H1 (cell line): ENCODE measurements at regions not wholly inside any gene's neighbourhood (a gene's known extent, or its start where the extent isn't known, plus 50 kb on each side); places are given as distances from the start of the nearest gene placed in this dataset.
A peak's percentile ranks its signal among the peaks of the same experiment; 100 is the strongest.

Experiments
- CTCF ChIA-PET: fragments of 300-600 bp; sonication (Branson Sonifier 250); formaldehyde crosslinking; loops from one replicate; lab custom pipeline; 2021; ENCODE audit not compliant: partially characterized antibody; lab: Charles Lee
- POLR2A ChIA-PET: fragments of 300-600 bp; sonication (Branson Sonifier 250); formaldehyde crosslinking; loops from one replicate; lab custom pipeline; 2021; ENCODE audit warnings: inconsistent platforms; ENCODE audit not compliant: partially characterized antibody; lab: Charles Lee
- DNase-seq, 2 experiments: peaks; one replicate each; pipeline versions ENCODE4 v3.0.0 to v3.0.0-alpha.2; 2010 to 2022; ENCODE audit warnings: low spot score in 2 of 2, low read depth in 1 of 2, mixed read lengths in 1 of 2
- FAIRE-seq: peaks from 2 replicates; lab custom pipeline; 2011; peaks lifted over from hg19 to GRCh38; lab: Jason Lieb, UNC
- H2AFZ ChIP-seq: 2 replicates; pipeline ENCODE4 v1.8.1; 2012; ENCODE audit warnings: low read length, inconsistent platforms
- H2AK5ac ChIP-seq: 2 replicates; pipeline ENCODE4 v1.6.1; 2013; ENCODE audit warnings: low read depth, low read length
- H2BK120ac ChIP-seq: replicated peaks from 2 replicates; pipeline ENCODE3; 2013; ENCODE audit warnings: low read depth, low read length, inconsistent platforms
- H2BK12ac ChIP-seq: 2 replicates; pipeline ENCODE4 v1.6.1; 2013; ENCODE audit warnings: low read depth, low read length
- H2BK15ac ChIP-seq: 2 replicates; pipeline ENCODE4 v1.6.1; 2013; ENCODE audit warnings: low read length
- H2BK20ac ChIP-seq: 2 replicates; pipeline ENCODE4 v1.6.1; 2013; ENCODE audit warnings: low read length
- H2BK5ac ChIP-seq: 2 replicates; pipeline ENCODE4 v1.6.1; 2013; ENCODE audit warnings: low read depth, low read length
- H3K14ac ChIP-seq: 2 replicates; pipeline ENCODE4 v1.6.1; 2013; ENCODE audit warnings: inconsistent platforms; ENCODE audit not compliant: insufficient read length
- H3K18ac ChIP-seq: 2 replicates; pipeline ENCODE4 v1.6.1; 2013; ENCODE audit warnings: low read length; ENCODE audit errors: extremely low read depth
- H3K23ac ChIP-seq: 2 replicates; pipeline ENCODE4 v1.6.1; 2013; ENCODE audit warnings: inconsistent platforms; ENCODE audit not compliant: insufficient read length
- H3K23me2 ChIP-seq: 2 replicates; pipeline ENCODE4 v1.6.1; 2013; ENCODE audit warnings: low read depth, low read length
- H3K27ac ChIP-seq: 2 replicates; pipeline ENCODE4 v1.6.1; 2011; ENCODE audit warnings: low read depth, low read length, inconsistent platforms
- H3K27me3 ChIP-seq, 4 experiments: replicated peaks in 1 of 4; 1 replicate in 1 of 4; 2 replicates in 3 of 4; pipeline versions ENCODE4 v1.6.1 to v1.8.1; 2011 to 2013; ENCODE audit warnings: low read length in 3 of 4, mild to moderate bottlenecking in 3 of 4, inconsistent platforms in 2 of 4, mixed read lengths in 2 of 4, moderate library complexity in 1 of 4; ENCODE audit not compliant: control insufficient read depth in 3 of 4, insufficient read depth in 3 of 4; ENCODE audit errors: extremely low read depth in 1 of 4
- H3K36me3 ChIP-seq, 4 experiments: 2 replicates each; pipeline versions ENCODE4 v1.6.1 to v1.8.1; 2011 to 2013; ENCODE audit warnings: mild to moderate bottlenecking in 4 of 4, low read length in 3 of 4, moderate library complexity in 2 of 4, control low read depth in 1 of 4, inconsistent platforms in 1 of 4; ENCODE audit not compliant: insufficient read depth in 4 of 4, control insufficient read depth in 2 of 4
- H3K4ac ChIP-seq: replicated peaks from 2 replicates; pipeline ENCODE3; 2013; ENCODE audit warnings: low read length, low read depth, mixed read lengths, inconsistent platforms; ENCODE audit not compliant: insufficient read length
- H3K4me1 ChIP-seq, 4 experiments: replicated peaks in 1 of 4; 1 replicate in 1 of 4; 2 replicates in 3 of 4; pipeline versions ENCODE4 v1.6.1 to v1.8.1; 2011 to 2013; ENCODE audit warnings: low read length in 3 of 4, inconsistent platforms in 2 of 4, mixed read lengths in 1 of 4; ENCODE audit not compliant: insufficient read depth in 4 of 4, control insufficient read depth in 3 of 4
- H3K4me2 ChIP-seq, 2 experiments: 2 replicates each; pipeline versions ENCODE4 v1.6.1 to v1.8.1; 2011 to 2013; ENCODE audit warnings: low read depth in 2 of 2, low read length in 2 of 2, control low read depth in 1 of 2, inconsistent platforms in 1 of 2, mild to moderate bottlenecking in 1 of 2; ENCODE audit not compliant: insufficient read depth in 1 of 2
- H3K4me3 ChIP-seq, 4 experiments: fragments of 200-600, 300-600 bp in 1 of 4; sonication (generic), shearing (Covaris generic), sonication (Bioruptor Twin) in 1 of 4; 2 replicates each; pipeline versions ENCODE4 v1.5.1 to v1.8.1; 2011 to 2016; ENCODE audit warnings: low read length in 4 of 4, low read depth in 3 of 4, control low read depth in 2 of 4, inconsistent platforms in 2 of 4, mild to moderate bottlenecking in 2 of 4, mixed read lengths in 1 of 4, moderate library complexity in 1 of 4; ENCODE audit not compliant: insufficient read depth in 2 of 4; ENCODE audit errors: extremely low read depth in 1 of 4
- H3K56ac ChIP-seq: replicated peaks from 2 replicates; pipeline ENCODE3; 2013; ENCODE audit warnings: low read depth, mild to moderate bottlenecking, mixed read lengths, low read length, inconsistent platforms; ENCODE audit not compliant: insufficient read length
- H3K79me1 ChIP-seq: 2 replicates; pipeline ENCODE4 v1.6.1; 2013; ENCODE audit warnings: low read depth, low read length, control low read depth
- H3K79me2 ChIP-seq, 2 experiments: 2 replicates each; pipeline versions ENCODE4 v1.6.1 to v1.8.1; 2012 to 2013; ENCODE audit warnings: low read length in 2 of 2, mild to moderate bottlenecking in 2 of 2, inconsistent platforms in 1 of 2; ENCODE audit not compliant: insufficient read depth in 2 of 2, control insufficient read depth in 1 of 2
- H3K9ac ChIP-seq, 4 experiments: replicated peaks in 1 of 4; 1 replicate in 1 of 4; 2 replicates in 3 of 4; pipeline versions ENCODE4 v1.6.1 to v1.8.1; 2011 to 2013; ENCODE audit warnings: low read depth in 3 of 4, low read length in 3 of 4, control low read depth in 2 of 4, mild to moderate bottlenecking in 2 of 4, moderate library complexity in 2 of 4, inconsistent platforms in 1 of 4; ENCODE audit errors: extremely low read depth in 1 of 4
- H3K9me3 ChIP-seq, 2 experiments: 2 replicates each; pipeline versions ENCODE4 v1.6.1 to v1.8.1; 2012 to 2013; ENCODE audit warnings: mild to moderate bottlenecking in 2 of 2, moderate library complexity in 2 of 2, control low read depth in 1 of 2, inconsistent platforms in 1 of 2, low read depth in 1 of 2, low read length in 1 of 2, mixed read lengths in 1 of 2; ENCODE audit not compliant: insufficient read depth in 2 of 2
- H4K20me1 ChIP-seq, 2 experiments: replicated peaks in 1 of 2; 2 replicates each; pipeline versions ENCODE3 to v1.8.1; 2011 to 2013; ENCODE audit warnings: inconsistent platforms in 2 of 2, low read length in 2 of 2, mild to moderate bottlenecking in 1 of 2; ENCODE audit not compliant: insufficient read depth in 2 of 2, control insufficient read depth in 1 of 2
- H4K5ac ChIP-seq: 2 replicates; pipeline ENCODE4 v1.6.1; 2013; ENCODE audit warnings: low read length, low read depth, mixed read lengths, inconsistent platforms; ENCODE audit not compliant: insufficient read length
- H4K8ac ChIP-seq: 2 replicates; pipeline ENCODE4 v1.8.0; 2013; ENCODE audit warnings: mild to moderate bottlenecking, moderate library complexity, low read length, inconsistent platforms; ENCODE audit not compliant: insufficient read depth; ENCODE audit errors: extremely low read depth
- H4K91ac ChIP-seq: replicated peaks from 2 replicates; pipeline ENCODE3; 2013; ENCODE audit warnings: low read length, mixed read lengths, inconsistent platforms; ENCODE audit not compliant: insufficient read length
- CTCF ChIP-seq, 3 experiments: IDR thresholded peaks; 1 replicate in 2 of 3; 2 replicates in 1 of 3; pipeline versions ENCODE4 v1.5.1 to v1.6.1; 2011; ENCODE audit warnings: low read length in 3 of 3, mild to moderate bottlenecking in 3 of 3, inconsistent platforms in 2 of 3, low read depth in 1 of 3, moderate library complexity in 1 of 3; ENCODE audit not compliant: insufficient read depth in 1 of 3; ENCODE audit errors: control extremely low read depth in 1 of 3
- E2F6 ChIP-seq: IDR thresholded peaks from 2 replicates; pipeline ENCODE4 v1.6.1; 2012; ENCODE audit warnings: inconsistent platforms
- KDM5A ChIP-seq: fragments of 200-600 bp; IDR thresholded peaks from 2 replicates; pipeline ENCODE4 v1.7.1; 2012; ENCODE audit warnings: mild to moderate bottlenecking, low read length, inconsistent platforms, mixed read lengths
- POLR2AphosphoS5 ChIP-seq: IDR thresholded peaks from 2 replicates; pipeline ENCODE4 v1.6.1; 2011; ENCODE audit warnings: low read depth, low read length
- RAD21 ChIP-seq, 2 experiments: IDR thresholded peaks in 1 of 2; conservative IDR thresholded peaks in 1 of 2; 2 replicates each; pipeline ENCODE4 v1.6.1; 2011; ENCODE audit warnings: low read depth in 2 of 2, low read length in 2 of 2, improper control_type of control experiment in 1 of 2, inconsistent platforms in 1 of 2, mild to moderate bottlenecking in 1 of 2, moderate library complexity in 1 of 2
- WGBS, 2 experiments: shearing (Covaris generic) in 1 of 2; methylation state at CpG; one replicate each; pipeline versions ENCODE4 v1.1.6 to v1.1.7; 2013 to 2015; ENCODE audit warnings: low lambda C conversion rate in 2 of 2, mixed read lengths in 2 of 2, inconsistent platforms in 1 of 2, low coverage in 1 of 2, missing lambda C conversion rate in 1 of 2; ENCODE audit not compliant: insufficient replicate concordance in 2 of 2, insufficient coverage in 1 of 2, insufficient read length in 1 of 2; ENCODE audit errors: extremely low coverage in 1 of 2, missing lambda C conversion rate in 1 of 2; 5-methylcytosine and 5-hydroxymethylcytosine counted together

GRCh38 chr16:6643080-6643686, 689.5 kb upstream of the RBFOX1 start:
- no peak overlapping the region for H2BK20ac ChIP-seq
- H3K79me1 ChIP-seq, result no peaks in the 10 kb centered on the region
- WGBS, 2 experiments, result 41% methylated on average over 5 of the region's 5 CpGs; no CpG with 5 or more reads in 1 of the 2 experiments
- H3K4me1 ChIP-seq, result peaks cover 0 to 6% (median 5%) of the 10 kb centered on the region in 4 experiments; a peak in 4 of 7 replicates
- no peak overlapping the region for H2BK15ac ChIP-seq
- no peak overlapping the region for H4K8ac ChIP-seq
- no peaks in the 10 kb centered on the region for H3K79me2 ChIP-seq
- H2AK5ac ChIP-seq, result no peak overlapping the region
- H3K14ac ChIP-seq, result no peak overlapping the region
- FAIRE-seq (peak; percentile 92), DNase-seq (peak in 1 of 2 experiments; percentile 83)
- H3K4me2 ChIP-seq, result peak overlapping the region; percentile 66 to 86
- no peak overlapping the region for H2BK120ac ChIP-seq
- TF ChIP-seq KDM5A (no peak), CTCF (IDR thresholded peaks at IDR 0.05; ENCODE audit: control extremely low read depth in 1 of 3, insufficient read depth in 1 of 3, low read depth in 1 of 3, low read length in 3 of 3) (peak in 2 of 3 experiments; percentile 63 to 74; a peak in 3 of 4 replicates), POLR2AphosphoS5 (no peak), RAD21 (IDR thresholded peaks at IDR 0.05 in 1 of 2, conservative IDR thresholded peaks at IDR 0.05 in 1 of 2; ENCODE audit: low read depth in 2 of 2, low read length in 2 of 2) (peak; percentile 92 to 93), E2F6 (no peak)
- H4K5ac ChIP-seq, result peak overlapping the region; percentile 3
- peaks cover 3% of the 10 kb centered on the region; the same call in 1 of the 2 replicates for H3K23me2 ChIP-seq
- H3K18ac ChIP-seq, result no peak overlapping the region
- CTCF ChIA-PET, result interaction anchor here (0.7 to 4.4 kb wide), 35 partner anchors 11 to 1703 kb away, joined by 3 to 30 read pairs (median 4); no protein-coding TSS in a partner anchor
- no peak overlapping the region for H3K9ac ChIP-seq
- POLR2A ChIA-PET, result no interaction called here
- peak overlapping the region in 1 of 4 experiments; percentile 50; a peak in 2 of 8 replicates for H3K4me3 ChIP-seq
- H2BK12ac ChIP-seq, result no peak overlapping the region
- H3K27me3 ChIP-seq, result no peaks in the 10 kb centered on the region
- H3K56ac ChIP-seq, result no peak overlapping the region
- H3K4ac ChIP-seq, result no peak overlapping the region
- no peak overlapping the region for H3K27ac ChIP-seq
- no peak overlapping the region for H4K91ac ChIP-seq
- H3K36me3 ChIP-seq, result no peaks in the 10 kb centered on the region
- no peak overlapping the region for H3K23ac ChIP-seq
- H3K9me3 ChIP-seq, result no peaks in the 10 kb centered on the region
- no peak overlapping the region for H2AFZ ChIP-seq
- H4K20me1 ChIP-seq, result no peaks in the 10 kb centered on the region
- no peak overlapping the region for H2BK5ac ChIP-seq
